T47D (cell line): ENCODE measurements at regions not wholly inside any gene's neighbourhood (a gene's known extent, or its start where the extent isn't known, plus 50 kb on each side); places are given as distances from the start of the nearest gene placed in this dataset.
A peak's percentile ranks its signal among the peaks of the same experiment; 100 is the strongest.

Experiments
- DNase-seq, 2 experiments: peaks; one replicate each; pipeline versions ENCODE4 v3.0.0 to v3.0.0-alpha.2; 2011 to 2012; ENCODE audit warnings: low read depth in 1 of 2, low spot score in 1 of 2
- JUND ChIP-seq: IDR thresholded peaks from 2 replicates; pipeline ENCODE4 v1.6.1; 2012; ENCODE audit warnings: low read depth
- in situ Hi-C: cut with HindIII; loops from 2 replicates; pipeline ENCODE4 v1.10.0; 2016; ENCODE audit warnings: low sequenced_read_pairs, low pct_unique_long_range_greater_than_20kb

GRCh38 chr4:123114084-123114914 is 191.9 kb upstream of the NUDT6 start:
- in situ Hi-C loops, result no loop called here
- no peak for DNase-seq
- no peak for TF ChIP-seq JUND

- no peak for DNase-seq
- in situ Hi-C loops, result no loop called here
- TF ChIP-seq JUND, result no peak
Measured at GRCh38 chr4:123114915-123115756, 192.7 kb upstream of the NUDT6 start.

GRCh38 chr4:123116412-123116811 is 194.0 kb upstream of the NUDT6 start:
- DNase-seq, result peak; percentile 15 to 63
- in situ Hi-C loops, result no loop called here
- TF ChIP-seq JUND, result no peak; the same call in 1 of the 2 replicates

DNA sequence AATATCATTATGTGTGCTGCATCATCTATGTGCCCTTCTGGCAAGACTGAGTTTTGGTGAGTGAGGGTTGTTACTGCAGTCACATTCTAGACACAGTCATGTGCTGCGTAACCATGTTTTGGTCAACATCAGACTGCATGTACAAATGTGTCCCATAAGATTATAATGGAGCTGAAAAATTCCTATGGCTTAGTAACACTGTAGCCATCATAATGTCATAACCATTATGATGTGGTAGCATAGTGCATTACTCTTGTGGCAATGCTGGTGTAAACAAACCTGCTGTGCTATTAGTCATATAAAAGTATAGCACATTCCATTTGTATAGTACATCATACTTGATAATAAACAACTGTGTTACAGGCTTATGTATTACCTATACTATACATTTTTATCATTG is 198.1 kb upstream of the NUDT6 start:
- in situ Hi-C loops, result no loop called here
- TF ChIP-seq JUND, result no peak
- DNase-seq, result no peak

- in situ Hi-C loops, result no loop called here
- DNase-seq, result peak in 1 of 2 experiments; percentile 40
- TF ChIP-seq JUND, result no peak
Measured at GRCh38 chr4:123121241-123121907, 199.0 kb upstream of the NUDT6 start.

DNA sequence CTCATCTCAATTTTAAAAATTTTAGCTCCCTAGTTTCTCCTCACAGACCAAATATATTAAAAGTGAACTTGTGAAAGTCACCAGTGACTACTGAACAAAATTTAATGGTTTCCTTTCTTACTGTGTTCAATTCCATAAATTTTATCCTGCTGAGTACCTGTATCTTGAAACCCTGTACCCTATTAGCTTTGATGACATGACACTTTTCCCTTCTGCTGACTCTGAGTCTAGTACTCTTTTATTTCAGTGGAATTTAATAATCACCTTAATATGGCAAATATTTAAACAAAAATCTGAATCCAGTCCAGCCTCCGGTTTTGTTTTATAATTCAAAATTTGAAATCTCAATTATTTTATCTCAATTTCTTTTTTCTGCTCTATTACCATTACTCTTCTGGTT is 203.1 kb upstream of the NUDT6 start:
- DNase-seq, result no peak
- in situ Hi-C loops, result no loop called here
- TF ChIP-seq JUND, result no peak

DNA sequence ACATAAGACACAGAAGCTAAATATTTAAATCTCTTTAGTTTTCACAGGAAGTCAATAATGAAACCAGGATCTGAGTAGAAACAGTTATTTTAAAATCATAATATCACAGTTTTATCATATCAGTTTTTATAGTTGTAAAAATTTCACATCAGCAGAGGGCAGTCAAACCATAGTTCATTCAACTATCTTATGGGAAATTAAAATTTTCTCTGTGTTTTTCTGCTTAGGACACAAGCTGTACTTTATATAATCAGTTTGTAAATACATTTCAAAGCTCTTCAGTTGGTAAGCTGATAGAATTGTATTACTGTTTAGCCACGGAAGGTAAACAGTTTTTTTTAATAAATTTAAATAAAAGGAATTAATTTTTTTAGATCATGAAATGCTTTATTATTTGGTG is 204.8 kb upstream of the NUDT6 start:
- no peak for TF ChIP-seq JUND
- DNase-seq, result peak in 1 of 2 experiments; percentile 7
- in situ Hi-C loops, result no loop called here

DNA sequence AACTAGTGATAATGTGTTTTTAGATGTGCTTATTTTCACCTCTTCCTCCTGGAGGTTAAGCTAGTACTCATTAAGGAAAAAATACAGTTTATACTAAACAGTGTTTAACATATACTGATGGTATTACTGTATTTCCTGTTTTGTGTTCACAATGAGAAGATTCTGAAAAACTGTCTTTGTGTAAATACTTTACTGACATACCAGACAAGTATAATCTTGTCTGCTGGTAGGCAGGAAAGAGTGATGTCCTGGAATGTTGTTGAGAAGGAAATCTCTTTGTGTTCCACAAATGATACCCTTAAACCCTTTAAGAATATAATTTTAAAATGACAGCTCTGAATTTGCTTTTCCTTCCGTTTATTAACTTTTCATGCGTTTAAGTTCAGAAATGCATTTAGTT is 205.5 kb upstream of the NUDT6 start:
- in situ Hi-C loops, result no loop called here
- no peak for TF ChIP-seq JUND
- no peak for DNase-seq

GRCh38 chr4:123133397-123134050 is 211.1 kb upstream of the NUDT6 start:
- TF ChIP-seq JUND, result no peak
- in situ Hi-C loops, result no loop called here
- no peak for DNase-seq

GRCh38 chr4:123144616-123145015 is 222.2 kb upstream of the NUDT6 start:
- in situ Hi-C loops, result no loop called here
- no peak for DNase-seq
- no peak for TF ChIP-seq JUND

- in situ Hi-C loops, result no loop called here
- TF ChIP-seq JUND, result no peak
- DNase-seq, result no peak
Measured at GRCh38 chr4:123158576-123158975, 236.2 kb upstream of the NUDT6 start.

GRCh38 chr4:123159479-123159878 is 237.1 kb upstream of the NUDT6 start:
- DNase-seq, result no peak
- in situ Hi-C loops, result no loop called here
- no peak for TF ChIP-seq JUND
